ENCODE measurements at regions not wholly inside any gene's neighbourhood (a gene's known extent, or its start where the extent isn't known, plus 50 kb on each side); places are given as distances from the start of the nearest gene placed in this dataset.
"Not testable (repeated sequence)": the region's sequence is repeated elsewhere in the genome, so short reads cannot be mapped to it uniquely, and the experiment has no call there.

GRCh38 chr1:68751723-68752122 is 254.8 kb upstream of the DEPDC1 start:
- H3K9me3 Mint-ChIP-seq, result no peaks in the 10 kb centered on the region
- TF ChIP-seq CTCF (conservative IDR thresholded peaks at IDR 0.05), result peak; percentile 44
- H3K4me1 Mint-ChIP-seq (ENCODE audit: unreplicated experiment), result no peaks in the 10 kb centered on the region
- DNase-seq (ENCODE audit: extremely low spot score, unreplicated experiment), result no peak
- no peak overlapping the region for H3K27ac Mint-ChIP-seq
- no peaks in the 10 kb centered on the region for H3K36me3 Mint-ChIP-seq
- H3K27me3 Mint-ChIP-seq, result no peaks in the 10 kb centered on the region
- H3K4me3 Mint-ChIP-seq, result no peak overlapping the region

GRCh38 chr1:68758666-68759209 is 261.9 kb upstream of the DEPDC1 start:
- H3K9me3 Mint-ChIP-seq, result peaks cover 4% of the 10 kb centered on the region

GRCh38 chr1:68767941-68768340 is 271.1 kb upstream of the DEPDC1 start:
- H3K9me3 Mint-ChIP-seq, result peaks cover 4% of the 10 kb centered on the region
- H3K36me3 Mint-ChIP-seq, result no peaks in the 10 kb centered on the region
- H3K27ac Mint-ChIP-seq, result no peak overlapping the region
- TF ChIP-seq CTCF (conservative IDR thresholded peaks at IDR 0.05), result no peak
- no peaks in the 10 kb centered on the region for H3K4me1 Mint-ChIP-seq (ENCODE audit: unreplicated experiment)
- no peaks in the 10 kb centered on the region for H3K27me3 Mint-ChIP-seq
- no peak overlapping the region for H3K4me3 Mint-ChIP-seq
- no peak for DNase-seq (ENCODE audit: extremely low spot score, unreplicated experiment)

More at GRCh38 chr1:68758666-68759209, 261.9 kb upstream of the DEPDC1 start:
- TF ChIP-seq CTCF (conservative IDR thresholded peaks at IDR 0.05), result no peak
- Mint-ChIP-seq H3K4me3 (no peak overlapping the region), H3K27me3 (no peaks in the 10 kb centered on the region), H3K4me1 (ENCODE audit: unreplicated experiment) (no peaks in the 10 kb centered on the region), H3K27ac (no peak overlapping the region), H3K36me3 (no peaks in the 10 kb centered on the region)
- DNase-seq (ENCODE audit: extremely low spot score, unreplicated experiment), result no peak

DNA sequence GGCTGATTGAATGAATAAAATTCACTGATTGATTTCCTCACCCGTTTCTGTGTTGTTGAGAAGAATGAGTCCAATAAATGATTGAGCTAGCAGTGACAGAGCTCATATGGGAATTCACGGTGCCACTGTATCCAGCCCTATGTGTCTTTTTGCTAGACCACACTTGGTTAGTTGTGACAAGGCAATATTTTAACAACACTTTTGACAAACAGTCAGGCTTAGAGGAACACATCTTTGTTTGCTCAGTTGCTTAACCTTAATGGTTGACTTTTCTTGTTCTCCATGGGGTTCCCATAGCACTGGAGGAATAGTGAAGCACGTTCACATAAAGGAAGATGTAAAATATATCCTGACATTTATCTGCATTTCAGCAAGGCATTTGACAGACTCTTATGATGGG is 273.9 kb upstream of the DEPDC1 start:
- no peak for DNase-seq (ENCODE audit: extremely low spot score, unreplicated experiment)
- Mint-ChIP-seq H3K27me3 (no peaks in the 10 kb centered on the region), H3K9me3 (peaks cover 4% of the 10 kb centered on the region), H3K27ac (no peak overlapping the region), H3K36me3 (no peaks in the 10 kb centered on the region), H3K4me1 (ENCODE audit: unreplicated experiment) (no peaks in the 10 kb centered on the region), H3K4me3 (no peak overlapping the region)
- TF ChIP-seq CTCF (conservative IDR thresholded peaks at IDR 0.05), result no peak

GRCh38 chr1:68777851-68778250 is 281.0 kb upstream of the DEPDC1 start:
- no peaks in the 10 kb centered on the region for H3K27me3 Mint-ChIP-seq
- no peak for TF ChIP-seq CTCF (conservative IDR thresholded peaks at IDR 0.05)
- no peaks in the 10 kb centered on the region for H3K4me1 Mint-ChIP-seq (ENCODE audit: unreplicated experiment)
- peaks cover 6% of the 10 kb centered on the region for H3K9me3 Mint-ChIP-seq
- no peak for DNase-seq (ENCODE audit: extremely low spot score, unreplicated experiment)
- H3K4me3 Mint-ChIP-seq, result no peak overlapping the region
- no peak overlapping the region for H3K27ac Mint-ChIP-seq
- peaks cover 3% of the 10 kb centered on the region for H3K36me3 Mint-ChIP-seq

GRCh38 chr1:68779841-68780240 is 283.0 kb upstream of the DEPDC1 start:
- not testable (repeated sequence) for H3K4me1 Mint-ChIP-seq (ENCODE audit: unreplicated experiment); DNase-seq (ENCODE audit: extremely low spot score, unreplicated experiment); H3K27me3 Mint-ChIP-seq; H3K9me3 Mint-ChIP-seq; H3K36me3 Mint-ChIP-seq; H3K27ac Mint-ChIP-seq; H3K4me3 Mint-ChIP-seq
